Transverse colon (tissue), 4 donors: ENCODE measurements at regions not wholly inside any gene's neighbourhood (a gene's known extent, or its start where the extent isn't known, plus 50 kb on each side); places are given as distances from the start of the nearest gene placed in this dataset.

Source experiments
- DNase-seq: peaks from one replicate; pipeline ENCODE4 v3.0.0-alpha.2; 2019
- H3K27ac ChIP-seq, 4 donors: fragments of 200-600 bp; sonication (generic); 2 replicates each; pipeline ENCODE4 v1.5.1; 2016 to 2018; ENCODE audit warnings: inconsistent platforms in 4 of 4
- H3K27me3 ChIP-seq: fragments of 200-600 bp; sonication (generic); 2 replicates; pipeline ENCODE4 v1.5.1; 2017; ENCODE audit warnings: inconsistent platforms
- H3K36me3 ChIP-seq, 4 donors: fragments of 200-600 bp; sonication (generic); 2 replicates each; pipeline ENCODE4 v1.5.1; 2017 to 2019; ENCODE audit warnings: inconsistent platforms in 4 of 4
- H3K4me1 ChIP-seq, 4 donors: fragments of 200-600 bp; sonication (generic); 2 replicates each; pipeline ENCODE4 v1.5.1; 2017 to 2020; ENCODE audit warnings: inconsistent platforms in 4 of 4
- H3K4me3 ChIP-seq, 4 donors: fragments of 200-600 bp; sonication (generic); 1 replicate in 1 of 4; 2 replicates in 3 of 4; pipeline versions ENCODE4 v1.5.1 to v1.6.1; 2017 to 2019; ENCODE audit warnings: inconsistent platforms in 4 of 4
- H3K9me3 ChIP-seq, 2 donors: fragments of 200-600 bp; sonication (generic); 2 replicates each; pipeline ENCODE4 v1.5.1; 2017 to 2019; ENCODE audit warnings: inconsistent platforms in 2 of 2
- EP300 ChIP-seq: sonication (generic); formaldehyde crosslinking; IDR thresholded peaks from one replicate; pipeline ENCODE4 v1.6.1; 2017; ENCODE audit warnings: antibody characterized with exemption, low read depth
- POLR2A ChIP-seq: fragments of 450-650 bp; IDR thresholded peaks from one replicate; pipeline ENCODE4 v1.6.1; 2016; ENCODE audit warnings: antibody characterized with exemption, mild to moderate bottlenecking, moderate library complexity
- POLR2AphosphoS5 ChIP-seq, 3 donors: sonication (generic); formaldehyde crosslinking; IDR thresholded peaks; one replicate each; pipeline ENCODE4 v1.6.1; 2016; ENCODE audit warnings: antibody characterized with exemption in 3 of 3
- WGBS, 2 donors: methylation state at CpG; one replicate each; pipeline ENCODE4 v1.1.5; 2018; ENCODE audit warnings: low coverage in 1 of 2; 5-methylcytosine and 5-hydroxymethylcytosine counted together
- in situ Hi-C, 4 donors: fragments of 200-750 bp; cut with MboI; loops; one replicate each; pipeline versions ENCODE4 v1.15.0 to v1.15.1; 2017; ENCODE audit warnings: low sequenced_read_pairs in 3 of 4, low pct_ligation_motif_present in 1 of 4, low pct_unique_long_range_greater_than_20kb in 1 of 4
- intact Hi-C: fragments of 100-400 bp; cut with DNase I; formaldehyde crosslinking; loops from one replicate; pipeline ENCODE4 v1.15.1; 2023; ENCODE audit warnings: low total_unique reads
- TF ChIP-seq, protein P1 (sequence below), 5 experiments: fragments of 200-600 bp in 3 of 5; fragments of 450-650 bp in 2 of 5; sonication (generic) in 3 of 5; IDR thresholded peaks; 1 replicate in 2 of 5; 2 replicates in 3 of 5; pipeline ENCODE4 v1.5.1; 2016 to 2017; ENCODE audit warnings: antibody characterized with exemption in 5 of 5, inconsistent platforms in 3 of 5, mild to moderate bottlenecking in 2 of 5, moderate library complexity in 1 of 5

DNA sequence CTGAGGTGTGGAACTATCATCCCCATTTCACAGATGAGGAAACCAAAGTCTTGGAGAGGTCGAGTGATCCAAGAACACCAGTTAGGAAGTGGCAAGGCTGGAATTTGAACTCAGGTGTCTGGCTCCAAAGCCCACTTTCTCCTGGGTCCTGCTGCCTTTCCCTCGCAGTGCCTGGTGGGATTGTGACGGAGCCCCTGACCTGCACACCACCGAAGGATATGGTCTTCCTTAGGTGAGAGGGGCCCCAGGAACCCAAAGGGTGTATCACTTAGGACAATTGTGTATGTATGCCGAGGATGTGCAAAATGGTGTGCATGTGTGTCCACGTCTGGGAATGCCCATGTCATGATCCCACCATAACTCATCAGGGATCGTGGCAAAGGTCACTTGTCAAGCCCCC, 392.7 kb downstream of the MATN1 start:
- WGBS, 2 donors, result 0 to 67% methylated on average over 1 to 7 of the region's 7 CpGs
- H3K4me1 ChIP-seq, result no peaks in the 10 kb centered on the region
- no peak overlapping the region for H3K27ac ChIP-seq
- no peaks in the 10 kb centered on the region for H3K36me3 ChIP-seq
- H3K4me3 ChIP-seq, result no peak overlapping the region
- no peak for DNase-seq
- in situ Hi-C loops, result no loop called here
- no peak for TF ChIP-seq POLR2A
- no peaks in the 10 kb centered on the region for H3K27me3 ChIP-seq
- intact Hi-C loops, result no loop called here
- H3K9me3 ChIP-seq, result no peaks in the 10 kb centered on the region

DNA sequence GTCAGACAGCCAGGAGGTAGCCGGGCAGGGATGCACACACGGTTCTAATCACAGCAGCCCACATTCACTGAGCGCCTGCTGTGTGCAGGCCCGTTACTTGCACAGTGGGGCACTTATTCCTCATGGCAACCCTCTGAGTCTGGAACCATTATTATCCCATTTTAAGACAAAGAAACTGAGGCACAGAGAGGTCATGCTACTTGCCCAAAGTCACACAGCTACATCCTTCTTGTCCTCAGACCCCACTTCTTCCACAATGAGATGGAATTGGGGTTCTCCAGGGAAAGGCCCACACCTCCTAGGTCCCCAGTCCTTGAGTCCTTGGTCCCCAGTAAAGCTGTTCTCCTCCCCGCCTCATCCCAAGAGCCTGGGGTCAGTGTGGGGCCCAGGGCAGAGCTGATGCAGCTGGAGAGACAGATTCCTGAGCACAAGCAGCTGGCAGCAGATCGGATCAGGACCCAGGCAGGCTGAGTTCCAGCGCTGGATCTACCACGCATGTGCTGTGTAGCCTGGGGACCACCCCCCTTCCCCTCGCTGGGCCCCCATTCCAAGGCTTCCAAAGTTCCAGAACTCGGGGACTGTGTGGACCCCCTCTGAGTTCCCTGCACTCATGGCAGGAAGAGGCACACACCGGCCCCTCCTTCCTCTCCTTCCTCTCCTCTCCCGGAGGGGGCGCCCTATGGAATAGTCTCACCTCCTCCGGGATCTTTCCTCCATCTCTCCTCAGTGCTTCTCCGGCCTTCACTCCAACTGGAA, 393.4 kb downstream of the MATN1 start:
- 69 to 77% methylated on average over 4 to 15 of the region's 15 CpGs for WGBS, 2 donors
- no peaks in the 10 kb centered on the region for H3K4me1 ChIP-seq
- no peaks in the 10 kb centered on the region for H3K36me3 ChIP-seq
- intact Hi-C loops, result no loop called here
- no peaks in the 10 kb centered on the region for H3K27me3 ChIP-seq
- H3K9me3 ChIP-seq, result no peaks in the 10 kb centered on the region
- no peak overlapping the region for H3K4me3 ChIP-seq
- in situ Hi-C loops, result no loop called here
- no peak for DNase-seq
- TF ChIP-seq POLR2A (no peak), POLR2AphosphoS5 (IDR thresholded peaks at IDR 0.05) (no peak), EP300 (no peak)
- TF ChIP-seq, protein P1, sequence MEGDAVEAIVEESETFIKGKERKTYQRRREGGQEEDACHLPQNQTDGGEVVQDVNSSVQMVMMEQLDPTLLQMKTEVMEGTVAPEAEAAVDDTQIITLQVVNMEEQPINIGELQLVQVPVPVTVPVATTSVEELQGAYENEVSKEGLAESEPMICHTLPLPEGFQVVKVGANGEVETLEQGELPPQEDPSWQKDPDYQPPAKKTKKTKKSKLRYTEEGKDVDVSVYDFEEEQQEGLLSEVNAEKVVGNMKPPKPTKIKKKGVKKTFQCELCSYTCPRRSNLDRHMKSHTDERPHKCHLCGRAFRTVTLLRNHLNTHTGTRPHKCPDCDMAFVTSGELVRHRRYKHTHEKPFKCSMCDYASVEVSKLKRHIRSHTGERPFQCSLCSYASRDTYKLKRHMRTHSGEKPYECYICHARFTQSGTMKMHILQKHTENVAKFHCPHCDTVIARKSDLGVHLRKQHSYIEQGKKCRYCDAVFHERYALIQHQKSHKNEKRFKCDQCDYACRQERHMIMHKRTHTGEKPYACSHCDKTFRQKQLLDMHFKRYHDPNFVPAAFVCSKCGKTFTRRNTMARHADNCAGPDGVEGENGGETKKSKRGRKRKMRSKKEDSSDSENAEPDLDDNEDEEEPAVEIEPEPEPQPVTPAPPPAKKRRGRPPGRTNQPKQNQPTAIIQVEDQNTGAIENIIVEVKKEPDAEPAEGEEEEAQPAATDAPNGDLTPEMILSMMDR (IDR thresholded peaks at IDR 0.05), result no peak
- H3K27ac ChIP-seq, result no peak overlapping the region

DNA sequence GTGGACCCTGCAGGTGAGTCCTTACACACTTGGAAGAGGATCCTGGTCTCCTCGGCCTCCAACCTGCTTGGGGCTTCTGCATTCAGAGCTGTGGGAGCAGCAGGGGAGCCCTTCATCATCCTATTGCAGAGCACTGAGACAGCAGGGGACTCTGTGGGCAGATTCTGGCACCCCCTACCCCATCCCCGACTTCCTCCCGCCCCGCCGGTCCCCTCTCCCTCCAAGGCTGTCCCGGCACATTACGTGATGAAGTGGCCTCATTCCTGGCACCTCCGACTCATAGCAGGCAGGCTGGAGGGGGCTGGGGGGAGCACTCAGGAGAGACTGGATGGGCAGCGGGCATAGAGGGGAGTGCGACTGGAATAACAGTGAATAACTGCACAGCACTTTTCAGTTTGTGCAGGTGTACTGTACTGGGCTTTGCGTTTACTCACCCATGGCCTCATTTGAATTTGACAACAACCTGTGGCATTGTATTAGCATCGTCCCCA, 394.1 kb downstream of the MATN1 start:
- in situ Hi-C loops, result no loop called here
- H3K9me3 ChIP-seq, result no peaks in the 10 kb centered on the region
- H3K4me1 ChIP-seq, result no peaks in the 10 kb centered on the region
- TF ChIP-seq EP300 (no peak), POLR2A (no peak), POLR2AphosphoS5 (IDR thresholded peaks at IDR 0.05) (no peak)
- TF ChIP-seq, protein P1 (IDR thresholded peaks at IDR 0.05), result no peak
- no peak overlapping the region for H3K4me3 ChIP-seq
- no peak for DNase-seq
- H3K27ac ChIP-seq, result no peak overlapping the region
- intact Hi-C loops, result no loop called here
- H3K27me3 ChIP-seq, result no peaks in the 10 kb centered on the region
- 77% methylated on average over 12 of the region's 12 CpGs; no CpG with 5 or more reads in 1 of the 2 donors for WGBS, 2 donors
- H3K36me3 ChIP-seq, result no peaks in the 10 kb centered on the region

DNA sequence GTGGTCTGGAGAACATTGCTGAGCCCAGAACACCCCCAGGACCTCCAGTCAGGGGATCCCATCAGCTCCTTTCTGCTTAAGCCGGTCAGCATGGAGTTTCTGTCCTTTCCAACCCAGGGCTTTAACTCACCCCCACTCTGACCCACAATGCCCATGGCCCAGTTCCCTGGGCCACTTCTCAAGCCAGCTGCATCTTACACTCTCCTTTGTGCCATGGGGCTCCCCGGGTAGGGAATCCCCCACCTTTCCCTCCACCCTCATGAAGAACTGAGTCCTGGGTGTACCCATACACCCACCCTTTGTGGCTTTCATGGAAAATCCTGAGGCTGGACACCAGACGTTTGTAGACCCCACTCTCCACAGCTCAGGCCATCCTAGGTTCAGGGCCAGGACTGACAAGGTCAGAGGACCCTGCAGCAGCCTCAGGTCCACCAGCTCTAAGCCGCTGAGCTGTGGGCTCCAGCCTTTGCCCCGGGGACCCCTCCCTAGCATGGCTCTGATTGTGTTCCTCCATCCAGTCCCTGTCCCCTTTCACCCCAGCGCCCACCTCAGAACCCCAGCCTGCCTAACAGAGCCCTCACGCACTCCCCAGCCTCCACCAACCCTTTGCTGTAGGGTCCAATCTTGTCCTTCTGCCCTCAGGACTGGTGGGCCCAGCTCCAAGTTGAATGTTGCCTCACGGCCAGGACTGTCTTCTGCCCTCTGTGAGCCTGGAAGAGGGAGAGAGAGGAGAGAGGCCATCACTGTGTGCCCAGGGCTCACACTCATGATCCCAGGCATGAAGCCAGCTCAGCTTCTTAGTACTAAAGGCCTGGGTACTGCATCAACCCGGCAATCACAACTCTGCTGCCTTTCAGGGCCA, 394.8 kb downstream of the MATN1 start:
- in situ Hi-C loops, result no loop called here
- Histone ChIP-seq H3K4me3 (no peak overlapping the region), H3K27me3 (no peaks in the 10 kb centered on the region), H3K9me3 (no peaks in the 10 kb centered on the region), H3K36me3 (no peaks in the 10 kb centered on the region), H3K27ac (no peak overlapping the region), H3K4me1 (no peaks in the 10 kb centered on the region)
- WGBS, 2 donors, result 68 to 90% methylated on average over 2 to 9 of the region's 9 CpGs
- intact Hi-C loops, result no loop called here
- TF ChIP-seq POLR2A, result no peak
- TF ChIP-seq POLR2AphosphoS5 (IDR thresholded peaks at IDR 0.05), result no peak
- TF ChIP-seq, protein P1 (IDR thresholded peaks at IDR 0.05), result no peak
- DNase-seq, result no peak
